ENCODE measurements at regions not wholly inside any gene's neighbourhood (a gene's known extent, or its start where the extent isn't known, plus 50 kb on each side); places are given as distances from the start of the nearest gene placed in this dataset.
A peak's percentile ranks its signal among the peaks of the same experiment; 100 is the strongest.
"Not testable (repeated sequence)": the region's sequence is repeated elsewhere in the genome, so short reads cannot be mapped to it uniquely, and the experiment has no call there.

DNA sequence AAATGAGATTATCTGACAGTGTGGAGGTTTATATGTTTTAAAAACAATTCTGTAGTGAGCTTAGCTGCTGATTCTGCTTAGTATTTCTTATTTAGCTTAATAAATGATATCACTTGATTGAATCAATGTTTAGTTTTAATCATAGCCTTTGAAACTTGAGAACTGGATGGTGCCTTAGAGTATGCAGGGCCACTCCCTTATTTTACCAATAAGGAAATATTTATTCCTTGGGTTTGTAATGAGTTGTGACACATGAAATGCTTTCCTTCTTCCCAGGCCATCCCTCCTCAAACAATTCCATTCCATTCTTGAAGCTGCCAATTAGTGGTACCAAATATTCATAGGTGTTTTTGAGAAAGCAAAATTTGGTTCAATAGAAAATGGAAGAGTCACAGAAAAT, 183.8 kb upstream of the DCC start:
- Mint-ChIP-seq H3K4me3 (no peak overlapping the region), H3K9me3 (no peaks in the 10 kb centered on the region), H3K27me3 (ENCODE audit: insufficient read depth) (no peaks in the 10 kb centered on the region), H3K4me1 (peaks cover 1% of the 10 kb centered on the region), H3K27ac (no peak overlapping the region), H3K36me3 (ENCODE audit: low read depth) (no peaks in the 10 kb centered on the region)
- no peak overlapping the region for H3K9ac ChIP-seq (ENCODE audit: extremely low read depth, low read length, poor library complexity, severe bottlenecking)
- no peak for DNase-seq
- H3K4me3 ChIP-seq (ENCODE audit: low read length): no peak overlapping the region
- no peaks in the 10 kb centered on the region for H3K9me3 ChIP-seq (ENCODE audit: control insufficient read depth, low read length)
- no peak for TF ChIP-seq CTCF (conservative IDR thresholded peaks at IDR 0.05)
- H3K27me3 ChIP-seq (ENCODE audit: control insufficient read depth, insufficient read depth, low read length, poor library complexity, severe bottlenecking): peaks cover 2% of the 10 kb centered on the region
- no peaks in the 10 kb centered on the region for H3K36me3 ChIP-seq (ENCODE audit: control insufficient read depth, insufficient read depth, low read length)
- no peaks in the 10 kb centered on the region for H3K4me1 ChIP-seq (ENCODE audit: control insufficient read depth, insufficient read depth, low read length)
- no peak overlapping the region for H3K27ac ChIP-seq (ENCODE audit: low read depth, low read length)

- Histone ChIP-seq H3K4me3 (ENCODE audit: low read length) (no peak overlapping the region), H3K27me3 (ENCODE audit: control insufficient read depth, insufficient read depth, low read length, poor library complexity, severe bottlenecking) (no peaks in the 10 kb centered on the region), H3K9me3 (ENCODE audit: control insufficient read depth, low read length) (peaks cover 31% of the 10 kb centered on the region), H3K36me3 (ENCODE audit: control insufficient read depth, insufficient read depth, low read length) (no peaks in the 10 kb centered on the region), H3K4me1 (ENCODE audit: control insufficient read depth, insufficient read depth, low read length) (no peaks in the 10 kb centered on the region), H3K27ac (ENCODE audit: low read depth, low read length) (no peak overlapping the region), H3K9ac (ENCODE audit: extremely low read depth, low read length, poor library complexity, severe bottlenecking) (no peak overlapping the region)
- peak; percentile 65 for DNase-seq
- WGBS, 2 experiments (ENCODE audit: insufficient coverage in 1 of 2, insufficient read length in 1 of 2): 76 to 79% methylated on average over 2 of the region's 2 CpGs
- TF ChIP-seq CTCF (conservative IDR thresholded peaks at IDR 0.05): no peak
- Mint-ChIP-seq H3K4me3 (no peak overlapping the region), H3K27ac (no peak overlapping the region), H3K9me3 (peaks cover 15% of the 10 kb centered on the region), H3K36me3 (ENCODE audit: low read depth) (peaks cover 2% of the 10 kb centered on the region), H3K27me3 (ENCODE audit: insufficient read depth) (no peaks in the 10 kb centered on the region), H3K4me1 (peaks cover 1% of the 10 kb centered on the region)
Measured at GRCh38 chr18:52160636-52161035, 179.4 kb upstream of the DCC start.

DNA sequence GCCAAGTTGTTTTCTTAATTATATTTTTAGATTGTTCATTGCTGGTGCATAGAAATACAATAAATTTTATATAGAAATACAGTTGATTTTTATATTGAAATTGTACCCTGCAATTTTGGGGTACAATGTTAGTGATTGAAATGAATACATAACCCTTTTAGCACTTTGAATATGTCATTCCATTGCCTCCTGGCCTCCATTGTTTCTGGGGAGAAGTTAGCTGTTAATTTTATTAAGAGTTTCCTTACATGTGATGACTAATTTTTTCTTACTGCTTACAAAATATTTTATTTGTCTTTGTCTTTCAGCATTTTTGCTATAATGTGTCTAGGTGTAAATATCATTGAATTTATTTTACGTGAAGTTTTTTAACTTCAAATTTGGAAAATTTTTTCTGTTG, 176.5 kb upstream of the DCC start:
- H3K4me3 ChIP-seq (ENCODE audit: low read length): no peak overlapping the region
- no peaks in the 10 kb centered on the region for H3K36me3 ChIP-seq (ENCODE audit: control insufficient read depth, insufficient read depth, low read length)
- DNase-seq: no peak
- peaks cover 33% of the 10 kb centered on the region for H3K9me3 ChIP-seq (ENCODE audit: control insufficient read depth, low read length)
- no peak for TF ChIP-seq CTCF (conservative IDR thresholded peaks at IDR 0.05)
- H3K4me1 Mint-ChIP-seq: peaks cover 3% of the 10 kb centered on the region
- H3K36me3 Mint-ChIP-seq (ENCODE audit: low read depth): peaks cover 2% of the 10 kb centered on the region
- no CpG with 5 or more reads among the region's 1 CpG for WGBS, 2 experiments (ENCODE audit: insufficient coverage in 1 of 2, insufficient read length in 1 of 2)
- no peaks in the 10 kb centered on the region for H3K27me3 ChIP-seq (ENCODE audit: control insufficient read depth, insufficient read depth, low read length, poor library complexity, severe bottlenecking)
- no peak overlapping the region for H3K27ac Mint-ChIP-seq
- H3K9me3 Mint-ChIP-seq: peaks cover 15% of the 10 kb centered on the region
- H3K27ac ChIP-seq (ENCODE audit: low read depth, low read length): no peak overlapping the region
- no peak overlapping the region for H3K4me3 Mint-ChIP-seq
- H3K4me1 ChIP-seq (ENCODE audit: control insufficient read depth, insufficient read depth, low read length): no peaks in the 10 kb centered on the region
- no peak overlapping the region for H3K9ac ChIP-seq (ENCODE audit: extremely low read depth, low read length, poor library complexity, severe bottlenecking)
- H3K27me3 Mint-ChIP-seq (ENCODE audit: insufficient read depth): no peaks in the 10 kb centered on the region

DNA sequence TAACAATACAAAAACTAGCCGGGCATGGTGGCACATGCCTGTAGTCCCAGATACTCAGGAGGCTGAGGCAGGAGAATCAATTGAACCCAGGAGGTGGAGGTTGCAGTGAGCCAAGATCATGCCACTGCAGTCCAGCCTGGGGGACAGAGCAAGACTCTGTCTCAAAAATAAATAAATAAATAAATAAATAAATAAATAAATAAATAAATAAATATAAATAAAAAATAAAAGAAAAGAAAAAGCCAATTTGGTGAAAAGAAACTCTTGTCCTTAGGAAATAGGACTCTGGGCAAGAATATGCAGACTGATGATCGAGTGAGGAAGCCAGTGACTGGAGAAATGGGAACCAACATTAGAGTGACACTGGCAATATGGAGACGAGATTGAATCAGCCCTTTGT, 171.9 kb upstream of the DCC start:
- 84 to 91% methylated on average over 3 of the region's 3 CpGs for WGBS, 2 experiments (ENCODE audit: insufficient coverage in 1 of 2, insufficient read length in 1 of 2)
- H3K9me3 Mint-ChIP-seq: peaks cover 12% of the 10 kb centered on the region
- H3K4me3 Mint-ChIP-seq: not testable (repeated sequence)

More for the DNA sequence above, 171.9 kb upstream of the DCC start:
- H3K36me3 Mint-ChIP-seq (ENCODE audit: low read depth); H3K27me3 ChIP-seq (ENCODE audit: control insufficient read depth, insufficient read depth, low read length, poor library complexity, severe bottlenecking); DNase-seq; H3K27ac Mint-ChIP-seq; H3K9ac ChIP-seq (ENCODE audit: extremely low read depth, low read length, poor library complexity, severe bottlenecking); H3K4me3 ChIP-seq (ENCODE audit: low read length); H3K27me3 Mint-ChIP-seq (ENCODE audit: insufficient read depth); H3K27ac ChIP-seq (ENCODE audit: low read depth, low read length); H3K36me3 ChIP-seq (ENCODE audit: control insufficient read depth, insufficient read depth, low read length); H3K4me1 Mint-ChIP-seq; H3K4me1 ChIP-seq (ENCODE audit: control insufficient read depth, insufficient read depth, low read length): not testable (repeated sequence)
- H3K9me3 ChIP-seq (ENCODE audit: control insufficient read depth, low read length): peaks cover 21% of the 10 kb centered on the region
